ENCODE measurements at regions not wholly inside any gene's neighbourhood (a gene's known extent, or its start where the extent isn't known, plus 50 kb on each side); places are given as distances from the start of the nearest gene placed in this dataset.

- no peak for TF ChIP-seq CTCF (IDR thresholded peaks at IDR 0.05)
- TF ChIP-seq POLR2A (IDR thresholded peaks at IDR 0.05), result no peak
Observed at GRCh38 chr4:13285336-13285735, 198.8 kb downstream of the RAB28 start.
